Fibroblast of skin of right quadriceps (primary cell): ENCODE measurements at regions not wholly inside any gene's neighbourhood (a gene's known extent, or its start where the extent isn't known, plus 50 kb on each side); places are given as distances from the start of the nearest gene placed in this dataset.
A peak's percentile ranks its signal among the peaks of the same experiment; 100 is the strongest.

Experiments used
- DNase-seq: peaks from one replicate; pipeline ENCODE4 v3.0.0-alpha.2; 2013

- no peak for DNase-seq
These were observed 292.6 kb upstream of the CAND1 start for GRCh38 chr12:66976526-66976925.

GRCh38 chr12:66978802-66979201 lies 290.4 kb upstream of the CAND1 start:
- no peak for DNase-seq

DNA sequence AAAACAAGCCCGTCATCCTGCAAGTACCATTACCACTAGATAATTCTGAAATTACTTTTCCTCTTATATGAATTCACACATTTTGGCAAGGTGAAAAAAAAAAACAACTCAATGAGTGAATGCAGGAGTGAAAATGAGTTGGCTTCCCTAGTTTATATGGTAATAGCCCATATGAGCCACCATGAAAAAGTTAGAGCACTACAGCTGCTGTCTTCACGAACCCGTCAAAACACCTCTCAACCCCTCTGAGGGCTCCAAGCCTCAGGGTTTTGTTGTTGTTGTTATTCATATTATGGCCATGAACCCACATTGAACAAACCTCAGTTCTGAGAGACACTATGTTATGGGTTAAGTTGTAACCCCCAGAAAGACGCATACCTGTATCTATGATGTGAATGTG lies 289.9 kb upstream of the CAND1 start:
- no peak for DNase-seq

DNA sequence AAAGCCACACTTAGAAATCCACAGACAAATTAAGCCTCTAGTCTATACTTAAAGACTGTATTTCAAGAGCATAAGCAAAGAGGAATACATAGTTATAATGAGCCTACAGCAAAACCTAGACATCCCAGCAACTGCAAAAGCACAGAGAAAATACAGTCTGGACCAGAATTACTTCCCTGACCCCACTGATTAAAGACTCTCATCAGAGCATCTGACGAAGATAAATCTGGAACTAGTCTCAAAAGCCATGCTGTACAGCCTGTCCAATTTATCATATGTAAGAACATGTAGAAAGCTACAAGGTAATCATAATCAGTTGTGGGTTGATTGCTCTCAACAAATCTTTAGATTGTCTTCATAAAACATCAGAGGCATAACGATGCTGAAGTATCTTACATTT lies 285.1 kb upstream of the CAND1 start:
- no peak for DNase-seq

GRCh38 chr12:66984962-66985361 lies 284.2 kb upstream of the CAND1 start:
- DNase-seq, result no peak

DNA sequence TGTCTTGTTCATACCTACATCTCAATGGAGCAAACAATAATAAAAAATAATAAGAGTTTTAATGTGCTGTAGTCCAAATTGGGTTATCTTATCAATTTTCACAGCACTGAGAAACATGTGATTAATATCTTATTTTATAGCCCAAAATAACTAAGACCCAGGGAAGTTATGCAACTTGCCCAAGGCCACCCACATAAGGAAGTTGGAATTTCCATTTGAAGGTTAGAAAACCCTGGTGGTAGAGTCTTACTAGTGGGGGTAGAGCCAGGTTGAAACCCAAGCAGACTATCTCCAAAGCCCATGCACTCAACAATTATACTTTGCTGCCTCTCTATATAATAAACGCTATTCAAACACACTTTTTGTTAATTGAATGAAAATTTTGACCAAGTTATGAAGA lies 270.0 kb upstream of the CAND1 start:
- DNase-seq, result no peak

- no peak for DNase-seq
These were observed 267.9 kb upstream of the CAND1 start for GRCh38 chr12:67001251-67001650.

DNA sequence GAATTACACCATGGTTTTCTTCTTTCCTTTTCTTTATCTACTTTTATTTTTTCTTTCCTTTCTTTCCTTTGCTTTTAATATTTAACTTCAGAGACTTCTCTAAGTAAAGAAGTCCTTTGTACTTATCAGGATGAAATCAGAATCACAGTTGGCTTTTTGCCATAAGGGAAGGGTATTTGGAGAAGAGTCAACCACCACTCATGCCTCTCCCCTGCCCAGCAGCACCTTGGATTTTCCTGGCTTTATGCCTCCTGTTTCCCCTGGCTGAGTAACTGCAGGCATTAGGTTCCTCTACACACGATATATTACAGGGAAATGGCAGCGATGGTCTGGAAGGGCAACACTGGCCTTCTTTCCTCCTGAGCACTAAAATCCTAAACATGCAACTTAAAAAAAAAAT lies 266.4 kb upstream of the CAND1 start:
- no peak for DNase-seq

DNA sequence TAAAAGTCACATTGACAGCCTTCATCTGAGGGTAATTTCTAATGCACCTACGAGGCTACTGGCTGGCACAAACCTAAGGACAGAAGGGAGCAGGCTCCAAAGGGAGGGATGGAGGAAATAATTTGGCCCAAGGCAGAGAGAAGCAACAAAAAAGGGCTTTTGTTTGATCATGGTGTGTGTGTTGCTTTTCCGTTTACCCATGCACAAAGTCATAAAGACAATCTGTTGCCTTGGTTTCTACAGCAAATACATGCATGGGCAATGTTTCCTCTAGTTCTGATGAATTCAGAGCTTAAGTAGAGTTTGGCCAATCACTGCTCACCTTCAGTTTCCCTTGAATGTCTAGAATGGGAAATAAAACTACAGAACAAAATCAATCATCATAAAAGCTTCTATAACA lies 262.5 kb upstream of the CAND1 start:
- DNase-seq, result no peak

DNA sequence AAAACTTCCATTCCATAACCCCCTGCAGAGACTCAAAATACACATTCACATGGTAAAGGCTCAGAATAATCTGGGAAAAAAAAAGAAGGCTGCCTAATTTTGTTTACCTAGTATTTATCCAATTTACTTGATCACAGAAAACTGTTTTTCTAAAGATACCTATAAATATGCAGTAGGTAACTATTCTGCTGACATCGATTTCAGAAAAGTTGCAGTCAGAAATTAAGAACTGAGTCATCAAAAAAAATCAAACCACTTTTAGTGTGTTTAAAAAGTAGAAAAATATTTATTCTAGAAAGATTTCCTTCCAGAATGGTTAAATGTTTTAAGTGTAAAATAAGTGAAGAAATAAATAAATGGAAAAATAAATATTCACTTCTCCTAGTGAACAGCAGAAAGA lies 254.5 kb upstream of the CAND1 start:
- DNase-seq, result no peak

GRCh38 chr12:67018105-67018504 lies 251.1 kb upstream of the CAND1 start:
- DNase-seq, result no peak

GRCh38 chr12:67019070-67019469 lies 250.1 kb upstream of the CAND1 start:
- DNase-seq, result no peak

GRCh38 chr12:67025543-67026114 lies 243.5 kb upstream of the CAND1 start:
- peak; percentile 24 for DNase-seq

DNA sequence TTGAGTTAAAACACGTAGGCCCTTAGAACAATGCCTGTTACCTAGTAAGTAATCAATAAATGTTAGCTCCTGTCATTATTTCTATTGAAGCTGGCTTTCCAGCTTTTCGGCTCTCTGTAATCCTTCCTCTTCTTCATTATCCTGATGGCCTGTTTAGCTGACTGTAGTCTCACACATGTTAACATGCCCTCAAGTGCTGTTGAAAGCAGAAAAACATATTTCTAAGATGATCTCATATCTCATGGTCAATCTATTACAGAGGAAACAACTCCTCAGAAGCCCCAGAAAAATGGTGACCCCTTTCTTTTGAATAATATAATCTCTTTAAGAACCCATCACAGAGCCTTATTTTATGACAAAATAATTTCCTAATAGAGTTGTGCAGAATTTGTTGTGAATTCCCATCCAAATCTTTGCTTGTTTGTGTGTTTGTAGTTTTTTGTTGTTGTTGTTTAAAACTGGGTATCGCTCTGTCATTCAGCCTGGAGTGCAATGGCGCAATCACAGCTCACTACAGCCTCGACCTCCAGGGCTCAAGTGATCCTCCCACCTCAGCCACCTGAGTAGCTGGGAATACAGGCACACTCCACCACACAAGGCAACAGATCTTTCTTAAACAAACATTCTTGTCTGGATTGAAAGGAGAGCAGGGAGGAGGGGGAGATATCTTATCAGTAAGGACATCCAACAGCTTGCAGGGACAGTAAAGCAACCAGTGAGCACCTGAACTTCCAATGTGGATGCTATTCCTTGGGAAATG lies 242.5 kb upstream of the CAND1 start:
- DNase-seq, result no peak

- DNase-seq, result no peak
These were observed 240.6 kb upstream of the CAND1 start for GRCh38 chr12:67028529-67028928.

DNA sequence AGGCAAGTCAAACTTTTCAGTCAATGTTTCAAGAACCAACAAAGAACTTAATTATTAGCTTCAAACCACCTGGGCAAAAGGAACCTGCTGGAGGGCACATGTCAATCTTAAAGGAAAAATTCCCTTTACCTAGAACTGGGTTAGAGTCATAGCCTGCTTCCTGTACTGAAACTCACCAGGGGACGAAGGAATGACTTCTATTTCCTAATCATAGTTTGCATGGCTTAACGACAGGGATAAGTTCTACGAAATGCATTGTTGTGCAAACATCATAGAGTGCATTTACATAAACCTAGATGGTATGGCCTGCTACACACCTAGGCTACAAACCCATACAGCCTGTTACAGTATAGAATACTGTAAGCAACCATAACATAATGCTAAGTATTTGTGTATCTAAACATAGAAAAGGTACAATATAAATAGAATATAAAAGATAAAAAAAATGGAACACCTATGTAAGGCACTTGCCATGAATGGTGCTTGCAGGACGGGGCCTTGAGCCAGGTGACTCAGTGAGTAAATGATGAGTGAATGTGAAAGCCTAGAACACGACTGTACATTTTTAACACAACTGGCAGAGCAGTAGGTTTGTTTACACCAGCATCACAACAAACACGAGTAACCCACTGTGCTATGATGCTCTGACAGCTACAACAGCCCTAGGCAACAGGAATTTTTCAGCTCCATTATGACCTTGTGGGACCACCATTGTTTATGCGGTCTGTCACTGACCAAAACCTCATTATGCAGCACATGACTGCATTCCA lies 234.9 kb upstream of the CAND1 start:
- DNase-seq, result peak; percentile 40

DNA sequence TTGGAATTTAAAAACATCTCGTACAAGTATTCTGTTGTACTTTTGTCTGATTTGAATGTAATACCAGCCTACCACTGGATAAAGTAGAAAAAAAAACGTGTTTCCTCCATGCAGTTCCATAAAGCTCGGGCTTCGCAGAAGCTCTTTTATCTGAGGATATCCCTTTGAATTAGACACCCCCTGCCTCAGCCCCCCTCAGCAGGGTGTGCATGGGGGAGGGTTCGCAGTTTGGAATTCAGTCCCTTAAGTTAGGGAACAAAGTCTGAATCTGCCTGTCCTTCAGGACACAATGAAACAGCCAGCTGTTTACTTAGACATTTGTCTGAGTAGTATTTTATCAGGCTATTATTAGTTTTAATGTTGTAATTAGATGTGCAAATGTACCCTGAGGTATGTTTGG lies 234.0 kb upstream of the CAND1 start:
- no peak for DNase-seq

- DNase-seq, result no peak
These were observed 230.7 kb upstream of the CAND1 start for GRCh38 chr12:67038486-67038885.

- no peak for DNase-seq
These were observed 228.9 kb upstream of the CAND1 start for GRCh38 chr12:67039995-67040860.

GRCh38 chr12:67040861-67041137 lies 228.4 kb upstream of the CAND1 start:
- DNase-seq, result no peak

GRCh38 chr12:67042697-67043131 lies 226.4 kb upstream of the CAND1 start:
- peak; percentile 38 for DNase-seq

- peak; percentile 5 for DNase-seq
These were observed 225.4 kb upstream of the CAND1 start for GRCh38 chr12:67043771-67044170.

DNA sequence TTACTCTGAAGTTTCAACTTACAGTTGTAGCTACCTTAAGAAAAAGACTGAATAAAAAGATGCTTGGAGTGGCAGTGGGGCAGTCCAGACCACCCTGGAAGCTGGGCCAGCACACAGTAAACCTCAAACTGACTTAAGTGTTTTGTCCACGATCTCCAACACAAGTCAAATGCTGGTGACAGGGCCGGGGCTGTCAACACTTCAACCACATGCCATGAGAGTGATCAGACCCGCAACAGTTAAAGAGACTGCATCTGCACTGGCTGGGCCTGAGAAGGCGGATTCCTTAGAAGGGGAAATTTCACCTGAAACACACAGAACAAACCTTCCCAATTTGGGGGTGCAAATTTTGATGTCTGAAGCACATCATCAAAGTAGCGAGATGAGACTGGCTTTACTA lies 223.5 kb upstream of the CAND1 start:
- DNase-seq, result no peak
